DND-41 (cell line): ENCODE measurements at regions not wholly inside any gene's neighbourhood (a gene's known extent, or its start where the extent isn't known, plus 50 kb on each side); places are given as distances from the start of the nearest gene placed in this dataset.

ENCODE experiments used
- ATAC-seq: fragments of 200-7000 bp; cut with Tn5 transposase; 3 replicates; pipeline ENCODE4 v1.9.1; 2021; ENCODE audit warnings: low read depth; ENCODE audit not compliant: insufficient read depth
- DNase-seq: peaks from one replicate; pipeline ENCODE4 v3.0.0-alpha.2; 2020
- H2AFZ ChIP-seq: 2 replicates; pipeline ENCODE4 v1.6.0; 2012; ENCODE audit warnings: low read depth, low read length
- H3K27ac ChIP-seq: 2 replicates; pipeline ENCODE4 v1.5.1; 2012; ENCODE audit warnings: low read length, inconsistent platforms
- H3K27me3 ChIP-seq: fragments of 200-600 bp; sonication (generic); 2 replicates; pipeline ENCODE4 v1.6.0; 2012; ENCODE audit warnings: low read length, mild to moderate bottlenecking, inconsistent platforms; ENCODE audit not compliant: insufficient read depth, poor library complexity
- H3K36me3 ChIP-seq: 2 replicates; pipeline ENCODE4 v1.5.1; 2012; ENCODE audit warnings: low read length, inconsistent platforms; ENCODE audit not compliant: insufficient read depth
- H3K4me1 ChIP-seq: 2 replicates; pipeline ENCODE4 v1.5.1; 2012; ENCODE audit warnings: mild to moderate bottlenecking, low read length; ENCODE audit not compliant: insufficient read depth
- H3K4me2 ChIP-seq: 2 replicates; pipeline ENCODE4 v1.6.0; 2012; ENCODE audit warnings: mild to moderate bottlenecking, moderate library complexity, low read length, inconsistent platforms; ENCODE audit not compliant: insufficient read depth
- H3K4me3 ChIP-seq, 2 experiments: fragments of 200-600 bp in 1 of 2; shearing (Covaris generic) in 1 of 2; 2 replicates each; pipeline ENCODE4 v1.5.1; 2012 to 2016; ENCODE audit warnings: inconsistent platforms in 2 of 2, low read length in 2 of 2, mild to moderate bottlenecking in 2 of 2, low read depth in 1 of 2, moderate library complexity in 1 of 2
- H3K79me2 ChIP-seq: 2 replicates; pipeline ENCODE4 v1.6.0; 2012; ENCODE audit warnings: low read length, inconsistent platforms; ENCODE audit not compliant: insufficient read depth
- H3K9ac ChIP-seq: 2 replicates; pipeline ENCODE4 v1.6.0; 2012; ENCODE audit warnings: low read depth, mild to moderate bottlenecking, inconsistent platforms, low read length, moderate library complexity
- H3K9me3 ChIP-seq: 2 replicates; pipeline ENCODE4 v1.5.1; 2012; ENCODE audit warnings: low read length, moderate library complexity, mild to moderate bottlenecking, inconsistent platforms; ENCODE audit not compliant: insufficient read depth, severe bottlenecking
- H4K20me1 ChIP-seq: 2 replicates; pipeline ENCODE4 v1.6.0; 2012; ENCODE audit warnings: low read length; ENCODE audit not compliant: insufficient read depth
- EZH2 ChIP-seq: IDR thresholded peaks from 3 replicates; pipeline ENCODE4 v1.6.1; 2012; ENCODE audit warnings: borderline replicate concordance, low read depth, mild to moderate bottlenecking, moderate library complexity, low read length, inconsistent platforms; ENCODE audit not compliant: severe bottlenecking
- TF ChIP-seq, protein P1 (sequence below): IDR thresholded peaks from 2 replicates; pipeline ENCODE4 v1.5.1; 2012; ENCODE audit warnings: borderline replicate concordance, low read length, moderate library complexity, mild to moderate bottlenecking; ENCODE audit not compliant: poor library complexity, severe bottlenecking; ENCODE audit errors: extremely low read depth

DNA sequence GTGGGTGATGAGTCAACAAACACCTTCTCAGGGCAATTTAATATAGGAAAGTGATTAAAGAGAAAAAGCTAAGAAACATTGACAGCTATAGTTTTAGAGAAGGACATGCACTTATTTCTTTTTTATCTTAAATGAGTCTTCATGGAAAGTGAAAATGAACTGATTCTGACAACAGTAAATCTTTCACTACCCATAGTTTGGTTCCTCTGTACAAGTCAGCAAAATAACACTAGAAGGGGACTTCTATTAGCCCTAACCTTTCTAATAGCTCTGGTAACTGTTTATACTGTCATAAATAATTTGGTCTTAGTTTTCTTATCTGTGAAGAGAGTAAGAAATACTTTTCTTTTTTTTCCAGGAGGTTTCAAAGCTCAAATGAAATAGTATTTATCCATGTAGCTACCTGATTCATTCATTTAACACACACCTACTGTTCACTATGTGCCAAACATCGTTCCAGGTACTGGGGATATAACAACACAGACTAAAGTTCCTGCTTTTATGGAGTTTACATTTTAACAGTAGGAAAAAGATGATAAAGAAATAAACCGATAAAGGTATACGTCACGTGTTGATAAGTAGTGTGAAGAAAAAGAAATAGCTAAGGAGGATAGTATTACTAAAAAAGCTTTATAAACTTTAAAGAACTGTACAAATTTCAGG is 148.2 kb downstream of the PCSK1 start:
- ATAC-seq, result no peak
- no peak for DNase-seq

DNA sequence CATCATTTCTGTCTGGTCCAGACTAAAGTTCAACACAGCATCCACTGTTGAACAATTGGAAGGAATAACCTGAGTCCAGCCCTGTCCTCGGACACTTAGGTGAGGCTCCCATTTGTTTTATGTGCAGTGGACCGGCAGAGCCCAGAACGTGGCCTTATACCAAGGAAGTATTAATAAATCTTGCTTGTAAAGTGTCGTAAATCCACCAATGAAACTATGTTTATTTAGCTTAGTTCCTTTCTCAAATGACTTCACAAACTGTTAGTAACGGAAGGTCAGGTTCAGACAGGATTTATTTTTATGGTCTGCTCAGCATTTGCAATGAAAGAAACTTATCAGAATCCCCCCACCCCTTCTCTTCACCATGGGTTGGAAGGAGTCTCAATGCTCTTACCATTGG is 149.5 kb downstream of the PCSK1 start:
- Histone ChIP-seq H4K20me1 (no peaks in the 10 kb centered on the region), H3K36me3 (no peaks in the 10 kb centered on the region), H2AFZ (no peak overlapping the region), H3K9ac (no peak overlapping the region), H3K9me3 (no peaks in the 10 kb centered on the region), H3K4me1 (no peaks in the 10 kb centered on the region), H3K79me2 (no peaks in the 10 kb centered on the region), H3K4me3 (no peak overlapping the region), H3K27ac (no peak overlapping the region), H3K4me2 (no peak overlapping the region), H3K27me3 (no peaks in the 10 kb centered on the region)
- ATAC-seq, result no peak
- DNase-seq, result no peak
- TF ChIP-seq, protein P1, sequence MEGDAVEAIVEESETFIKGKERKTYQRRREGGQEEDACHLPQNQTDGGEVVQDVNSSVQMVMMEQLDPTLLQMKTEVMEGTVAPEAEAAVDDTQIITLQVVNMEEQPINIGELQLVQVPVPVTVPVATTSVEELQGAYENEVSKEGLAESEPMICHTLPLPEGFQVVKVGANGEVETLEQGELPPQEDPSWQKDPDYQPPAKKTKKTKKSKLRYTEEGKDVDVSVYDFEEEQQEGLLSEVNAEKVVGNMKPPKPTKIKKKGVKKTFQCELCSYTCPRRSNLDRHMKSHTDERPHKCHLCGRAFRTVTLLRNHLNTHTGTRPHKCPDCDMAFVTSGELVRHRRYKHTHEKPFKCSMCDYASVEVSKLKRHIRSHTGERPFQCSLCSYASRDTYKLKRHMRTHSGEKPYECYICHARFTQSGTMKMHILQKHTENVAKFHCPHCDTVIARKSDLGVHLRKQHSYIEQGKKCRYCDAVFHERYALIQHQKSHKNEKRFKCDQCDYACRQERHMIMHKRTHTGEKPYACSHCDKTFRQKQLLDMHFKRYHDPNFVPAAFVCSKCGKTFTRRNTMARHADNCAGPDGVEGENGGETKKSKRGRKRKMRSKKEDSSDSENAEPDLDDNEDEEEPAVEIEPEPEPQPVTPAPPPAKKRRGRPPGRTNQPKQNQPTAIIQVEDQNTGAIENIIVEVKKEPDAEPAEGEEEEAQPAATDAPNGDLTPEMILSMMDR, result no peak
- no peak for TF ChIP-seq EZH2

More for the DNA sequence above, 148.2 kb downstream of the PCSK1 start:
- no peaks in the 10 kb centered on the region for H3K79me2 ChIP-seq
- H3K4me2 ChIP-seq, result no peak overlapping the region
- H3K9ac ChIP-seq, result no peak overlapping the region
- H2AFZ ChIP-seq, result no peak overlapping the region
- no peaks in the 10 kb centered on the region for H3K4me1 ChIP-seq
- no peaks in the 10 kb centered on the region for H3K27me3 ChIP-seq
- H3K4me3 ChIP-seq, result no peak overlapping the region
- no peak for TF ChIP-seq EZH2
- TF ChIP-seq, protein P1, result no peak
- no peaks in the 10 kb centered on the region for H3K9me3 ChIP-seq
- no peak overlapping the region for H3K27ac ChIP-seq
- no peaks in the 10 kb centered on the region for H4K20me1 ChIP-seq
- no peaks in the 10 kb centered on the region for H3K36me3 ChIP-seq

DNA sequence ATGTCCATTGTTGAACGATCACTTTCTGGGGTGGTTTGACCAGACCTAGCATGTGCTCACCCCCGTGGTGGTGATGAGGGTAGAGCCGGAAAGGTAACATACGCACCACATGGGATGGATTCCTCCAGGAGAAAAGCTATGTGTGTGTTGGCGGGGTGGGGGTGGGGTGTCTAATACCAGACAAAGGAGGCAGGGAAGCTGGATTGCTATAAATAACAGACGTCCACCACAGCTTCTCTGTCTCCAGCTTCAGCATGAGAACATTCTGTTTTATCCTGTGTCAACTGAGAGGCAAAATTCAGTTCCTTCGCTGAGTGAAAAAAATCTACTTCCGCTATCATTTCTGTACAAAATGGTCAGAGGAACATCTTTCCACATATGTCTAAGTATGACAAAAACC is 151.0 kb downstream of the PCSK1 start:
- H3K4me1 ChIP-seq, result no peaks in the 10 kb centered on the region
- no peak overlapping the region for H3K4me3 ChIP-seq
- DNase-seq (no peak), ATAC-seq (no peak)
- H3K36me3 ChIP-seq, result no peaks in the 10 kb centered on the region
- no peaks in the 10 kb centered on the region for H4K20me1 ChIP-seq
- H3K79me2 ChIP-seq, result no peaks in the 10 kb centered on the region
- no peak overlapping the region for H3K27ac ChIP-seq
- H3K9ac ChIP-seq, result no peak overlapping the region
- H2AFZ ChIP-seq, result no peak overlapping the region
- H3K27me3 ChIP-seq, result no peaks in the 10 kb centered on the region
- TF ChIP-seq, protein P1, result no peak
- TF ChIP-seq EZH2, result no peak
- no peaks in the 10 kb centered on the region for H3K9me3 ChIP-seq
- H3K4me2 ChIP-seq, result no peak overlapping the region

DNA sequence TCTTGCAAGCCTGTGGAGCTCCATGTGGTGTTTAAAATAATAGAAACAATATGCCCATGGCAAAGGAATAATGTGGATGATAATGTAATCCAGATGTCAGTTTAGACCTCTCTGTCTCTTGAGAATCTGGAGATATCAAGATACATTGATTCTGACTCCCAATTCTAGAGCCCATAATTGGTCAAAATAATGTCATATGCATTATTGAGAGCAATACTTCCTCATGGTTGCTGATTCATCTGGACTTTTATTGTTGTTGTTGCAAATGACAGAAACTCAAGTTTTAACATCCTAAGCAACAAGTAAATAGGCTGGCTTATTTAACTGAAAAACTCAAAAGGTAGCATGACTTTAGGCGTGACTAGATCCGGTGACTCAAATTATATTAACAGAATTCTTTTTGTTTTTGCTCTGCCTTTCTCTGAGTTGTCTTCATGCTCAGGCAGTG is 152.1 kb downstream of the PCSK1 start:
- Histone ChIP-seq H4K20me1 (no peaks in the 10 kb centered on the region), H3K4me2 (no peak overlapping the region), H3K79me2 (no peaks in the 10 kb centered on the region), H3K9ac (no peak overlapping the region), H3K4me3 (no peak overlapping the region), H3K9me3 (no peaks in the 10 kb centered on the region), H3K27ac (no peak overlapping the region), H2AFZ (no peak overlapping the region), H3K4me1 (no peaks in the 10 kb centered on the region), H3K27me3 (no peaks in the 10 kb centered on the region), H3K36me3 (no peaks in the 10 kb centered on the region)
- no peak for TF ChIP-seq EZH2
- TF ChIP-seq, protein P1, result no peak
- no peak for DNase-seq
- ATAC-seq, result no peak
